Glutamatergic neuron (in vitro differentiated cells): ENCODE measurements at regions not wholly inside any gene's neighbourhood (a gene's known extent, or its start where the extent isn't known, plus 50 kb on each side); places are given as distances from the start of the nearest gene placed in this dataset.

Experiments
- DNase-seq: peaks from one replicate; pipeline ENCODE4 v3.0.0; 2022
- H3K27ac Mint-ChIP-seq: one replicate; pipeline ENCODE4 v1.8.0; 2020; ENCODE audit warnings: mild to moderate bottlenecking, mixed read lengths, inconsistent platforms; ENCODE audit not compliant: unreplicated experiment
- H3K27me3 Mint-ChIP-seq: one replicate; pipeline ENCODE4 v1.8.0; 2020; ENCODE audit warnings: mild to moderate bottlenecking, moderate library complexity, mixed read lengths, inconsistent platforms; ENCODE audit not compliant: unreplicated experiment
- H3K36me3 Mint-ChIP-seq: one replicate; pipeline ENCODE4 v1.8.0; 2020; ENCODE audit warnings: mild to moderate bottlenecking, mixed read lengths, inconsistent platforms; ENCODE audit not compliant: unreplicated experiment
- H3K4me1 Mint-ChIP-seq: one replicate; pipeline ENCODE4 v1.8.0; 2020; ENCODE audit warnings: mild to moderate bottlenecking, low read depth, mixed read lengths, inconsistent platforms; ENCODE audit not compliant: unreplicated experiment
- H3K4me3 Mint-ChIP-seq: one replicate; pipeline ENCODE4 v1.8.0; 2020; ENCODE audit warnings: mild to moderate bottlenecking, mixed read lengths, inconsistent platforms; ENCODE audit not compliant: unreplicated experiment
- H3K9me3 Mint-ChIP-seq: one replicate; pipeline ENCODE4 v1.8.0; 2020; ENCODE audit warnings: mild to moderate bottlenecking, moderate library complexity, mixed read lengths, inconsistent platforms; ENCODE audit not compliant: unreplicated experiment
- TF ChIP-seq, protein P1 (sequence below): fragments of 200-600 bp; sonication (generic); IDR thresholded peaks from one replicate; pipeline ENCODE4 v1.5.0; 2021; ENCODE audit not compliant: partially characterized antibody, unreplicated experiment

- Mint-ChIP-seq H3K36me3 (no peaks in the 10 kb centered on the region), H3K27ac (no peak overlapping the region), H3K9me3 (no peaks in the 10 kb centered on the region), H3K27me3 (peaks cover 1% of the 10 kb centered on the region), H3K4me1 (no peaks in the 10 kb centered on the region), H3K4me3 (no peak overlapping the region)
- TF ChIP-seq, protein P1, sequence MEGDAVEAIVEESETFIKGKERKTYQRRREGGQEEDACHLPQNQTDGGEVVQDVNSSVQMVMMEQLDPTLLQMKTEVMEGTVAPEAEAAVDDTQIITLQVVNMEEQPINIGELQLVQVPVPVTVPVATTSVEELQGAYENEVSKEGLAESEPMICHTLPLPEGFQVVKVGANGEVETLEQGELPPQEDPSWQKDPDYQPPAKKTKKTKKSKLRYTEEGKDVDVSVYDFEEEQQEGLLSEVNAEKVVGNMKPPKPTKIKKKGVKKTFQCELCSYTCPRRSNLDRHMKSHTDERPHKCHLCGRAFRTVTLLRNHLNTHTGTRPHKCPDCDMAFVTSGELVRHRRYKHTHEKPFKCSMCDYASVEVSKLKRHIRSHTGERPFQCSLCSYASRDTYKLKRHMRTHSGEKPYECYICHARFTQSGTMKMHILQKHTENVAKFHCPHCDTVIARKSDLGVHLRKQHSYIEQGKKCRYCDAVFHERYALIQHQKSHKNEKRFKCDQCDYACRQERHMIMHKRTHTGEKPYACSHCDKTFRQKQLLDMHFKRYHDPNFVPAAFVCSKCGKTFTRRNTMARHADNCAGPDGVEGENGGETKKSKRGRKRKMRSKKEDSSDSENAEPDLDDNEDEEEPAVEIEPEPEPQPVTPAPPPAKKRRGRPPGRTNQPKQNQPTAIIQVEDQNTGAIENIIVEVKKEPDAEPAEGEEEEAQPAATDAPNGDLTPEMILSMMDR, result no peak
- DNase-seq, result no peak
Measured at GRCh38 chr3:117454908-117455307, 745.3 kb downstream of the TUSC7 start.

GRCh38 chr3:117455782-117456181 is 746.2 kb downstream of the TUSC7 start:
- Mint-ChIP-seq H3K36me3 (no peaks in the 10 kb centered on the region), H3K4me1 (no peaks in the 10 kb centered on the region), H3K4me3 (no peak overlapping the region), H3K27ac (no peak overlapping the region), H3K27me3 (peaks cover 3% of the 10 kb centered on the region), H3K9me3 (no peaks in the 10 kb centered on the region)
- DNase-seq, result no peak
- TF ChIP-seq, protein P1, result no peak

DNA sequence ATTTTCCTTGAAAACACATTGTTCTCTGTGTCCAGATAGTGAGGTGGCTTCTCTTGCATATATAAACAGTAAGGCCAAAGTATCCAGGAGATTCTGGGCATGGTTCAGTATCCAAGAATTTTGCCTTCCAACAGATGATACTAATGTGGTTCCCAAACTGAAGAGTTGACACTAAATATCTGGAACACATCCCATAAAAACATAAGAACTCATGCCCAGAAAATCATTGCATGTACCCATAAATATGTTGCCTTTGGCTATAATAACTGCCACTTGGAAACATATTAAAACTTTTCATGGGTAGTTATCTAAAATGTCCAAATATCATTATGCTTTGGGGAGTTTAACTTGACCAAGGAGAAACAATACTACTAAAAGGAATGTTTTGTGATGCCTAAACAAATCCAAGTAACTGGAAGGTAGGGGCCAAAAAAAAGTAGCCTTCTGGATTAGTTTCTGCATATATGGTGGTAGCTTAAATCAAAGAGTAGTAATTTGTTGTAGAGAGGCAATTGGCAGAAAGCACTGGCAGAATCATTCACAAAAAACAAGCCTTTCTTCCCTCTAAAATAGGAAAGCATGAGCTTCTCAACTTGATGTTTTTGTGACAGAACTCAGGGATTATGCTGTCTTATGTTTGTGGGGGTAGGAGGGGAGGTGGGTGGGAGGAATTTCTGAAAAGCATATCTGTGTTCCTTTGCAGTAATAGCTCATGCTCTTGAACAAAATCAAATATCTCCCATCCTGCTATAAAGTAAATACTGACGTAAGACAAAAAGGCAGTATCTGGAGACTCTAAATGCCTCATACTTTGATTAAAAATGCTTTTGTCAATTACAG is 753.9 kb downstream of the TUSC7 start:
- Mint-ChIP-seq H3K27ac (no peak overlapping the region), H3K4me3 (no peak overlapping the region), H3K4me1 (no peaks in the 10 kb centered on the region), H3K36me3 (no peaks in the 10 kb centered on the region), H3K27me3 (peaks cover 2% of the 10 kb centered on the region), H3K9me3 (no peaks in the 10 kb centered on the region)
- DNase-seq, result no peak
- TF ChIP-seq, protein P1, result no peak

DNA sequence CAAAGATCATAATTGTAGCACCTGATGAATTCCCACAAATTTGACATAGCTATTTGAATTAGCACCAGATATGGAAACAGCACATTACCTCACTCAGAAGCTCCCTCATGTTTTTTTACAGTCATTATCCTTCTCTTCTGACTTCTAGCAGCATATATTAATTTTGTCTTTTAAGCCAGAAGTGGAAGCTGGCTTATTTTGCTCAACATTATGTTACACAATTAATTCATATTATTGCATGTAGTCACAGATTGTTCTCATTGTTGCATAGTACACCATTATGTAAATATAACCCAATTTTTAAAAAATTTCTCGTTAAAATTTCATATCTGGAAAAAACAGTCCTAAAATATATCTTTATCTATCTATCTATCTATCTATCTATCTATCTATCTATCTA is 762.3 kb downstream of the TUSC7 start:
- no peak for DNase-seq
- Mint-ChIP-seq H3K27ac (no peak overlapping the region), H3K9me3 (no peaks in the 10 kb centered on the region), H3K27me3 (no peaks in the 10 kb centered on the region), H3K36me3 (no peaks in the 10 kb centered on the region), H3K4me1 (no peaks in the 10 kb centered on the region), H3K4me3 (no peak overlapping the region)
- TF ChIP-seq, protein P1, result no peak

DNA sequence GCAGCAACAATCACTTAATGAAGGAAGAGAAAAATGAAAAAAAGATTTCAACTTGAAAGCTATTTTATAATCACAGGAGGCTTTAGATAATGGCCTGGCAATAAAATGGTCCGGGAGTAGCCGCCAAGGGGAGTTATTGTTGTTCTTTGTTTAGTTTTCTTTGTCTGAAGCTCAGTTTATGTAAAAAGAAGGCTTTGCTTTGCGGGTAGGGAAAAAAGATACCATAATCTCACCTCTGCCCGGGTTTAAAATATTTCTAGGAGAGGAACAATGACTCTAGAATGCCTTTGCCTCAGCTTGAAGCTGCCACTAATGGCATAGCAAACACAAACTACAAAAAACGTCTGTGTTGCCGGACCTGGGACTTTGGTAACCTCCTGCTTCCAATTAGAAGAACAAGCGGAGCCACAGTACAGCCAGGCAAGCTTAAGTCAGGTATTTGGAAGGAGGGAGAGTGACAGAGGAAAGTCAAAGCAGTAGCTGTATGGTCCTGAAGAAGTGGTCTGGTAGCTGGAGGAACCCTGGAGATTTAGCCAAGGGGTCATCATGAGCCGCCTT is 764.5 kb downstream of the TUSC7 start:
- DNase-seq, result no peak
- Mint-ChIP-seq H3K9me3 (no peaks in the 10 kb centered on the region), H3K27ac (no peak overlapping the region), H3K27me3 (no peaks in the 10 kb centered on the region), H3K4me3 (no peak overlapping the region), H3K4me1 (no peaks in the 10 kb centered on the region), H3K36me3 (no peaks in the 10 kb centered on the region)
- TF ChIP-seq, protein P1, result no peak
